GM18858 (cell line): ENCODE measurements at regions not wholly inside any gene's neighbourhood (a gene's known extent, or its start where the extent isn't known, plus 50 kb on each side); places are given as distances from the start of the nearest gene placed in this dataset.
"Not testable (repeated sequence)": the region's sequence is repeated elsewhere in the genome, so short reads cannot be mapped to it uniquely, and the experiment has no call there.

Source experiments
- ATAC-seq: cut with Tn5 transposase; IDR thresholded peaks from one replicate; pipeline ENCODE4 v1.9.1; 2021; ENCODE audit not compliant: unreplicated experiment

GRCh38 chr9:40097992-40098391 lies 742.5 kb downstream of the SPATA31A1 start:
- ATAC-seq = not testable (repeated sequence)

- not testable (repeated sequence) for ATAC-seq
These were observed 750.7 kb downstream of the SPATA31A1 start for GRCh38 chr9:40106003-40106782.

- ATAC-seq = not testable (repeated sequence)
These were observed 751.3 kb downstream of the SPATA31A1 start for GRCh38 chr9:40106783-40107248.

GRCh38 chr9:40107251-40107650 lies 751.8 kb downstream of the SPATA31A1 start:
- ATAC-seq = not testable (repeated sequence)

GRCh38 chr9:40108465-40108864 lies 753.0 kb downstream of the SPATA31A1 start:
- ATAC-seq = not testable (repeated sequence)

- not testable (repeated sequence) for ATAC-seq
These were observed 755.3 kb downstream of the SPATA31A1 start for GRCh38 chr9:40110751-40111150.

- not testable (repeated sequence) for ATAC-seq
These were observed 756.1 kb downstream of the SPATA31A1 start for GRCh38 chr9:40111571-40111970.

GRCh38 chr9:40130598-40130997 lies 775.1 kb downstream of the SPATA31A1 start:
- not testable (repeated sequence) for ATAC-seq

- peak; percentile 71 for ATAC-seq
These were observed 813.7 kb downstream of the SPATA31A1 start for GRCh38 chr9:40169204-40169603.

GRCh38 chr9:40173316-40173715 lies 817.8 kb downstream of the SPATA31A1 start:
- ATAC-seq = not testable (repeated sequence)

- ATAC-seq = not testable (repeated sequence)
These were observed 818.6 kb downstream of the SPATA31A1 start for GRCh38 chr9:40174035-40174434.

- ATAC-seq = not testable (repeated sequence)
These were observed 821.9 kb downstream of the SPATA31A1 start for GRCh38 chr9:40177403-40177802.

- ATAC-seq = not testable (repeated sequence)
These were observed 835.9 kb downstream of the SPATA31A1 start for GRCh38 chr9:40191403-40191802.

GRCh38 chr9:40192162-40192561 lies 836.7 kb downstream of the SPATA31A1 start:
- not testable (repeated sequence) for ATAC-seq

- ATAC-seq = not testable (repeated sequence)
These were observed 840.8 kb downstream of the SPATA31A1 start for GRCh38 chr9:40196165-40196714.

- ATAC-seq = not testable (repeated sequence)
These were observed 841.3 kb downstream of the SPATA31A1 start for GRCh38 chr9:40196803-40197202.

- ATAC-seq = not testable (repeated sequence)
These were observed 866.2 kb downstream of the SPATA31A1 start for GRCh38 chr9:40221596-40222233.

GRCh38 chr9:40222617-40223200 lies 867.2 kb downstream of the SPATA31A1 start:
- ATAC-seq = not testable (repeated sequence)

- ATAC-seq = not testable (repeated sequence)
These were observed 867.9 kb downstream of the SPATA31A1 start for GRCh38 chr9:40223353-40223752.
